Breast epithelium (tissue), 4 donors: ENCODE measurements at regions not wholly inside any gene's neighbourhood (a gene's known extent, or its start where the extent isn't known, plus 50 kb on each side); places are given as distances from the start of the nearest gene placed in this dataset.

Source experiments
- DNase-seq, 2 donors: peaks; one replicate each; pipeline ENCODE4 v3.0.0-alpha.2; 2019; ENCODE audit warnings: low spot score in 2 of 2
- H3K27ac ChIP-seq, 2 donors: fragments of 200-600 bp; sonication (generic) in 1 of 2; one replicate each; pipeline ENCODE4 v1.5.1; 2016 to 2019; ENCODE audit warnings: mild to moderate bottlenecking in 1 of 2
- H3K27me3 ChIP-seq, 2 donors: fragments of 200-600 bp; sonication (generic) in 1 of 2; one replicate each; pipeline versions ENCODE4 v1.5.1 to v1.6.0; 2017 to 2019; ENCODE audit warnings: control low read depth in 1 of 2, mild to moderate bottlenecking in 1 of 2
- H3K36me3 ChIP-seq: fragments of 200-600 bp; one replicate; pipeline ENCODE4 v1.5.1; 2019
- H3K4me1 ChIP-seq, 2 donors: fragments of 200-600 bp; sonication (generic); one replicate each; pipeline ENCODE4 v1.5.1; 2016 to 2019; ENCODE audit warnings: control low read depth in 1 of 2
- H3K4me3 ChIP-seq, 3 donors: fragments of 200-600 bp; sonication (generic); 1 replicate in 2 of 3; 2 replicates in 1 of 3; pipeline ENCODE4 v1.5.1; 2016 to 2019; ENCODE audit warnings: mild to moderate bottlenecking in 3 of 3, moderate library complexity in 2 of 3
- H3K9me3 ChIP-seq, 2 donors: fragments of 200-600 bp; sonication (generic) in 1 of 2; one replicate each; pipeline ENCODE4 v1.5.1; 2016 to 2019; ENCODE audit warnings: control low read depth in 1 of 2
- CTCF ChIP-seq, 3 donors: fragments of 450-650 bp; IDR thresholded peaks; one replicate each; pipeline ENCODE4 v1.5.1; 2016 to 2017; ENCODE audit warnings: antibody characterized with exemption in 3 of 3, mild to moderate bottlenecking in 3 of 3, moderate library complexity in 3 of 3
- POLR2A ChIP-seq: fragments of 450-650 bp; IDR thresholded peaks from one replicate; pipeline ENCODE4 v1.6.1; 2016; ENCODE audit warnings: antibody characterized with exemption, mild to moderate bottlenecking, moderate library complexity
- POLR2AphosphoS5 ChIP-seq, 3 donors: sonication (generic); formaldehyde crosslinking; IDR thresholded peaks; one replicate each; pipeline ENCODE4 v1.6.1; 2017; ENCODE audit warnings: antibody characterized with exemption in 3 of 3
- intact Hi-C: fragments of 100-400 bp; cut with DNase I; formaldehyde crosslinking; loops from one replicate; pipeline ENCODE4 v1.15.1; 2023; ENCODE audit warnings: low total_unique reads

- Histone ChIP-seq H3K9me3 (no peaks in the 10 kb centered on the region), H3K27me3 (no peaks in the 10 kb centered on the region), H3K27ac (no peak overlapping the region), H3K4me3 (no peak overlapping the region), H3K36me3 (no peaks in the 10 kb centered on the region), H3K4me1 (no peaks in the 10 kb centered on the region)
- intact Hi-C loops, result no loop called here
- no peak for DNase-seq
- TF ChIP-seq POLR2A (no peak), CTCF (IDR thresholded peaks at IDR 0.05) (no peak), POLR2AphosphoS5 (IDR thresholded peaks at IDR 0.05) (no peak)
Measured at GRCh38 chr9:10744669-10745068, 131.9 kb upstream of the PTPRD start.

- no peak for TF ChIP-seq CTCF (IDR thresholded peaks at IDR 0.05)
- TF ChIP-seq POLR2AphosphoS5 (IDR thresholded peaks at IDR 0.05), result no peak
- no peak for TF ChIP-seq POLR2A
- intact Hi-C loops, result no loop called here
- H3K9me3 ChIP-seq, result peaks cover 0 to 2% of the 10 kb centered on the region in 2 donors
- H3K4me1 ChIP-seq, result no peaks in the 10 kb centered on the region
- H3K27ac ChIP-seq, result no peak overlapping the region
- H3K4me3 ChIP-seq, result no peak overlapping the region
- no peak for DNase-seq
- H3K36me3 ChIP-seq, result no peaks in the 10 kb centered on the region
- no peaks in the 10 kb centered on the region for H3K27me3 ChIP-seq
Measured at GRCh38 chr9:10753474-10753873, 140.7 kb upstream of the PTPRD start.

- no peaks in the 10 kb centered on the region for H3K36me3 ChIP-seq
- no peak overlapping the region for H3K4me3 ChIP-seq
- no peak for DNase-seq
- peaks cover 3 to 7% of the 10 kb centered on the region in 2 donors for H3K9me3 ChIP-seq
- intact Hi-C loops, result loop anchor here (2.0 kb wide), 1 partner anchor 18 kb away; no protein-coding TSS in a partner anchor
- TF ChIP-seq POLR2AphosphoS5 (IDR thresholded peaks at IDR 0.05), result no peak
- no peak for TF ChIP-seq POLR2A
- no peak for TF ChIP-seq CTCF (IDR thresholded peaks at IDR 0.05)
- H3K27ac ChIP-seq, result no peak overlapping the region
- no peaks in the 10 kb centered on the region for H3K4me1 ChIP-seq
- H3K27me3 ChIP-seq, result no peaks in the 10 kb centered on the region
Measured at GRCh38 chr9:10764481-10764880, 151.7 kb upstream of the PTPRD start.

GRCh38 chr9:10773136-10773535 is 160.3 kb upstream of the PTPRD start:
- TF ChIP-seq POLR2A, result no peak
- TF ChIP-seq CTCF (IDR thresholded peaks at IDR 0.05), result no peak
- no peak for TF ChIP-seq POLR2AphosphoS5 (IDR thresholded peaks at IDR 0.05)
- H3K36me3 ChIP-seq, result no peaks in the 10 kb centered on the region
- no peak for DNase-seq
- no peaks in the 10 kb centered on the region for H3K9me3 ChIP-seq
- H3K4me1 ChIP-seq, result no peaks in the 10 kb centered on the region
- no peaks in the 10 kb centered on the region for H3K27me3 ChIP-seq
- H3K27ac ChIP-seq, result no peak overlapping the region
- H3K4me3 ChIP-seq, result no peak overlapping the region
- intact Hi-C loops, result no loop called here

- no peaks in the 10 kb centered on the region for H3K9me3 ChIP-seq
- no peak overlapping the region for H3K27ac ChIP-seq
- DNase-seq, result no peak
- no peaks in the 10 kb centered on the region for H3K27me3 ChIP-seq
- TF ChIP-seq CTCF (IDR thresholded peaks at IDR 0.05), result no peak
- TF ChIP-seq POLR2A, result no peak
- no peak for TF ChIP-seq POLR2AphosphoS5 (IDR thresholded peaks at IDR 0.05)
- H3K36me3 ChIP-seq, result no peaks in the 10 kb centered on the region
- intact Hi-C loops, result no loop called here
- no peak overlapping the region for H3K4me3 ChIP-seq
- no peaks in the 10 kb centered on the region for H3K4me1 ChIP-seq
Measured at GRCh38 chr9:10774051-10774450, 161.2 kb upstream of the PTPRD start.
